ENCODE measurements at regions not wholly inside any gene's neighbourhood (a gene's known extent, or its start where the extent isn't known, plus 50 kb on each side); places are given as distances from the start of the nearest gene placed in this dataset.

- TF ChIP-seq POLR2A (IDR thresholded peaks at IDR 0.05) (no peak), CTCF (IDR thresholded peaks at IDR 0.05) (no peak)
These were observed 1370.1 kb upstream of the DDX18 start for GRCh38 chr2:116444256-116444872.
